ENCODE measurements at regions not wholly inside any gene's neighbourhood (a gene's known extent, or its start where the extent isn't known, plus 50 kb on each side); places are given as distances from the start of the nearest gene placed in this dataset.

- TF ChIP-seq ZNF584 (CRISPR knock-in tag; IDR thresholded peaks at IDR 0.05; ENCODE audit: low read depth): no peak
- no peak for TF ChIP-seq NFIX (CRISPR knock-in tag; IDR thresholded peaks at IDR 0.05; ENCODE audit: low read depth)
- TF ChIP-seq MAZ (CRISPR knock-in tag; conservative IDR thresholded peaks at IDR 0.05 in 1 of 2, IDR thresholded peaks at IDR 0.05 in 1 of 2): no peak
- no peak for TF ChIP-seq SPI1 (IDR thresholded peaks at IDR 0.05; ENCODE audit: borderline replicate concordance, low read depth, low read length)
- no peak for TF ChIP-seq ZNF445 (CRISPR knock-in tag; IDR thresholded peaks at IDR 0.05; ENCODE audit: low read depth)
These were observed 587.4 kb downstream of the PRELID2 start (continued) for GRCh38 chr5:145247745-145248040.

- DNase-seq (ENCODE audit: extremely low read depth in 1 of 4, low spot score in 3 of 4) (no peak), FAIRE-seq (no peak), ATAC-seq (no peak)
- no peaks in the 10 kb centered on the region for H4K20me1 ChIP-seq (replicated peaks; ENCODE audit: control insufficient read depth, insufficient read depth, low read length)
- ChIA-PET POLR2A (no interaction called here), CTCF (ENCODE audit: low intra/inter-chr PET ratio) (no interaction called here)
- H3K27ac ChIP-seq (ENCODE audit: extremely low read depth, low read depth, low read length): no peak overlapping the region
- no peak overlapping the region for H2AFZ ChIP-seq (ENCODE audit: low read depth, low read length)
- H3K79me2 ChIP-seq (ENCODE audit: control insufficient read depth, insufficient read depth, low read length): no peaks in the 10 kb centered on the region
- H3K9me1 ChIP-seq (ENCODE audit: control insufficient read depth, insufficient read depth, low read length): no peaks in the 10 kb centered on the region
- H3K9me3 ChIP-seq (replicated peaks; ENCODE audit: control insufficient read depth, insufficient read depth, low read depth, low read length): no peaks in the 10 kb centered on the region
- in situ Hi-C loops (cut with MboI) (no loop called here), intact Hi-C loops (cut with micrococcal nuclease) (no loop called here)
- no peak overlapping the region for H3K9ac ChIP-seq (ENCODE audit: insufficient read depth in 1 of 2, low read depth in 2 of 2, low read length in 2 of 2)
- no peaks in the 10 kb centered on the region for H3K27me3 ChIP-seq (ENCODE audit: control insufficient read depth in 2 of 2, insufficient read depth in 2 of 2, low read length in 2 of 2)
- H3K4me1 ChIP-seq (replicated peaks in 1 of 2; ENCODE audit: control insufficient read depth in 2 of 2, insufficient read depth in 2 of 2, low read length in 2 of 2): no peaks in the 10 kb centered on the region
- no peak overlapping the region for H3K4me2 ChIP-seq (ENCODE audit: insufficient read depth, low read length)
- no TSS peak for BruUV-seq (replicated peaks)
- H3K4me3 ChIP-seq: no peak overlapping the region
- WGBS (ENCODE audit: insufficient coverage, low coverage, missing lambda C conversion rate): 3% methylated on average over 4 of the region's 4 CpGs
- H3K36me3 ChIP-seq (ENCODE audit: control insufficient read depth, insufficient read depth, low read length): no peaks in the 10 kb centered on the region
- TF ChIP-seq XRCC5 (IDR thresholded peaks at IDR 0.05; ENCODE audit: low read depth, low read length) (no peak), ZNF274 (IDR thresholded peaks at IDR 0.05; ENCODE audit: borderline replicate concordance, low read depth, low read length) (no peak), CREBBP (IDR thresholded peaks at IDR 0.05; ENCODE audit: low read depth, low read length) (no peak), ZNF699 (CRISPR knock-in tag; IDR thresholded peaks at IDR 0.05; ENCODE audit: insufficient replicate concordance) (no peak), TRIM28 (IDR thresholded peaks at IDR 0.05) (no peak), ZNF507 (tag; conservative IDR thresholded peaks at IDR 0.05) (no peak), PRDM10 (IDR thresholded peaks at IDR 0.05; ENCODE audit: partially characterized antibody) (no peak), E2F5 (CRISPR knock-in tag; IDR thresholded peaks at IDR 0.05) (no peak), ZBTB12 (CRISPR knock-in tag; IDR thresholded peaks at IDR 0.05) (no peak), KAT8 (IDR thresholded peaks at IDR 0.05; ENCODE audit: low read depth) (no peak)
These were observed 588.0 kb downstream of the PRELID2 start for GRCh38 chr5:145246961-145247744.

All from K562 (cell line).